Breast epithelium (tissue), 4 donors: ENCODE measurements at regions not wholly inside any gene's neighbourhood (a gene's known extent, or its start where the extent isn't known, plus 50 kb on each side); places are given as distances from the start of the nearest gene placed in this dataset.

Source experiments
- DNase-seq, 2 donors: peaks; one replicate each; pipeline ENCODE4 v3.0.0-alpha.2; 2019; ENCODE audit warnings: low spot score in 2 of 2
- H3K27ac ChIP-seq, 2 donors: fragments of 200-600 bp; sonication (generic) in 1 of 2; one replicate each; pipeline ENCODE4 v1.5.1; 2016 to 2019; ENCODE audit warnings: mild to moderate bottlenecking in 1 of 2
- H3K27me3 ChIP-seq, 2 donors: fragments of 200-600 bp; sonication (generic) in 1 of 2; one replicate each; pipeline versions ENCODE4 v1.5.1 to v1.6.0; 2017 to 2019; ENCODE audit warnings: control low read depth in 1 of 2, mild to moderate bottlenecking in 1 of 2
- H3K36me3 ChIP-seq: fragments of 200-600 bp; one replicate; pipeline ENCODE4 v1.5.1; 2019
- H3K4me1 ChIP-seq, 2 donors: fragments of 200-600 bp; sonication (generic); one replicate each; pipeline ENCODE4 v1.5.1; 2016 to 2019; ENCODE audit warnings: control low read depth in 1 of 2
- H3K4me3 ChIP-seq, 3 donors: fragments of 200-600 bp; sonication (generic); 1 replicate in 2 of 3; 2 replicates in 1 of 3; pipeline ENCODE4 v1.5.1; 2016 to 2019; ENCODE audit warnings: mild to moderate bottlenecking in 3 of 3, moderate library complexity in 2 of 3
- H3K9me3 ChIP-seq, 2 donors: fragments of 200-600 bp; sonication (generic) in 1 of 2; one replicate each; pipeline ENCODE4 v1.5.1; 2016 to 2019; ENCODE audit warnings: control low read depth in 1 of 2
- POLR2A ChIP-seq: fragments of 450-650 bp; IDR thresholded peaks from one replicate; pipeline ENCODE4 v1.6.1; 2016; ENCODE audit warnings: antibody characterized with exemption, mild to moderate bottlenecking, moderate library complexity
- POLR2AphosphoS5 ChIP-seq, 3 donors: sonication (generic); formaldehyde crosslinking; IDR thresholded peaks; one replicate each; pipeline ENCODE4 v1.6.1; 2017; ENCODE audit warnings: antibody characterized with exemption in 3 of 3
- intact Hi-C: fragments of 100-400 bp; cut with DNase I; formaldehyde crosslinking; loops from one replicate; pipeline ENCODE4 v1.15.1; 2023; ENCODE audit warnings: low total_unique reads
- TF ChIP-seq, protein P1 (sequence below), 3 donors: fragments of 450-650 bp; IDR thresholded peaks; one replicate each; pipeline ENCODE4 v1.5.1; 2016 to 2017; ENCODE audit warnings: antibody characterized with exemption in 3 of 3, mild to moderate bottlenecking in 3 of 3, moderate library complexity in 3 of 3

DNA sequence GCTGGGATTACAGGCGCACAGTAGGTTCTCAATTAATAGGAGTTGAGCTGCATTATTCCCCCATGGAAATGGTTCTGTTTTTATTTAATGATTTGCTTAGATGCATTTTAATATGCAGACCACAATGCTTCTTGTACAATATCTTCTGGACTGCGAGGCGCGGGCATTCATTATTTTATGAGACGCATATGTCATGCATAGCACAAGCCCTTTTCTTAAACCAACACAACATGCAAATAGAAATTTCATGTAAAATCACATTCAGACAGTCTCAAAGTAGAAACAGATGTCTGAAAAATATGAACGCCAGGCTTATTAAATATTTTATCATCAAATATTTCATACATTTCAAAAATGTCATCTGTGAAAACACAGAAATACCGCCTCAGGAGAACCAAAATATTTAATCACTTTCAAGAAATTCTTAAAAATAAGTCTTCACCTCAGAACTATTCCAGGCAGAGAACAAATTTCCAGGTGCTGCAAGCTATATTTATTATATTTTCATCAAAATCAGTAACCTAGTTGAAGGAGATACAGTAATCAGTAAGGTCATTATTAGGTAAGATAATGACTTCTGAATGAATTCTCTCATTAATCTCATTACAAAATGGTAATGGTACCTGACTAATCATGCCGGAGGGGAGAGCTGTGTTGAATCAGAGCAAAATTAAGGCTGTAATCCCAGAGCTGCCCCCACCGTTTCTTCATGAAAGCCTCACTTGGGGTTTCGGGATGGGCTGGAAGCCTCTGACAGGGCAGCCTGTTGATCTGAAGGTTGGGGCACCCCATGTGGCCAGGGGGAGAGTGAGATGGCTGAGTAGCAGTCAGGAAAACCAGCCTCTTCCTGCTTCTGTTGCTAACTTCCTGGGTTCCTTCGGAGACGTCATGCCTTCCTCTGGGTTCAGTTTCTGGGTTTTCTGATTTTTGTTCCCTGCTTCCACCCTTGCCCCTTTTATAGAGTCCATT lies 133.9 kb upstream of the ZNF618 start:
- Histone ChIP-seq H3K4me1 (no peaks in the 10 kb centered on the region), H3K27me3 (no peaks in the 10 kb centered on the region), H3K27ac (no peak overlapping the region), H3K36me3 (no peaks in the 10 kb centered on the region), H3K4me3 (no peak overlapping the region), H3K9me3 (no peaks in the 10 kb centered on the region)
- no peak for DNase-seq
- TF ChIP-seq POLR2A = no peak
- TF ChIP-seq, protein P1, sequence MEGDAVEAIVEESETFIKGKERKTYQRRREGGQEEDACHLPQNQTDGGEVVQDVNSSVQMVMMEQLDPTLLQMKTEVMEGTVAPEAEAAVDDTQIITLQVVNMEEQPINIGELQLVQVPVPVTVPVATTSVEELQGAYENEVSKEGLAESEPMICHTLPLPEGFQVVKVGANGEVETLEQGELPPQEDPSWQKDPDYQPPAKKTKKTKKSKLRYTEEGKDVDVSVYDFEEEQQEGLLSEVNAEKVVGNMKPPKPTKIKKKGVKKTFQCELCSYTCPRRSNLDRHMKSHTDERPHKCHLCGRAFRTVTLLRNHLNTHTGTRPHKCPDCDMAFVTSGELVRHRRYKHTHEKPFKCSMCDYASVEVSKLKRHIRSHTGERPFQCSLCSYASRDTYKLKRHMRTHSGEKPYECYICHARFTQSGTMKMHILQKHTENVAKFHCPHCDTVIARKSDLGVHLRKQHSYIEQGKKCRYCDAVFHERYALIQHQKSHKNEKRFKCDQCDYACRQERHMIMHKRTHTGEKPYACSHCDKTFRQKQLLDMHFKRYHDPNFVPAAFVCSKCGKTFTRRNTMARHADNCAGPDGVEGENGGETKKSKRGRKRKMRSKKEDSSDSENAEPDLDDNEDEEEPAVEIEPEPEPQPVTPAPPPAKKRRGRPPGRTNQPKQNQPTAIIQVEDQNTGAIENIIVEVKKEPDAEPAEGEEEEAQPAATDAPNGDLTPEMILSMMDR (IDR thresholded peaks at IDR 0.05) = no peak
- no peak for TF ChIP-seq POLR2AphosphoS5 (IDR thresholded peaks at IDR 0.05)
- intact Hi-C loops = no loop called here

DNA sequence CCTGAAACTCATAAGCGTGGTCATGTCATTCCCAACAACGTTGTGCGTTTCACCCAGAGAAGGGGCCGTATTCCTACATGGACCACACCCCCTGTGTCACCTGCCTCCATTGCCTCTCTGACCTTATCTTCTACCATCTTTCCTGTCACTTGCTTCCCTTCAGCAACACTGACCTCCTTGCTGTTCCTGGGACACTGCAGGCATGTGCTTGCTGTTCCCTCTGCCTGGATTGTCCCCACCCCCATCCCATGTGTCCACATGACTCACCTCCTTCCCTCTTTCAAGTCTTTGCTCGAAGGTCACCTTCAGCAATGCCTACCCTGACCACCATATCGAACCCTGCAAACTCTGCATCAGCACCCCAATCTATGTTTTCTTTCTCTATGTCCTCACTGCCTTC lies 133.2 kb upstream of the ZNF618 start:
- intact Hi-C loops = no loop called here
- TF ChIP-seq POLR2AphosphoS5 (IDR thresholded peaks at IDR 0.05) (no peak), POLR2A (no peak)
- TF ChIP-seq, protein P1 (IDR thresholded peaks at IDR 0.05) = no peak

DNA sequence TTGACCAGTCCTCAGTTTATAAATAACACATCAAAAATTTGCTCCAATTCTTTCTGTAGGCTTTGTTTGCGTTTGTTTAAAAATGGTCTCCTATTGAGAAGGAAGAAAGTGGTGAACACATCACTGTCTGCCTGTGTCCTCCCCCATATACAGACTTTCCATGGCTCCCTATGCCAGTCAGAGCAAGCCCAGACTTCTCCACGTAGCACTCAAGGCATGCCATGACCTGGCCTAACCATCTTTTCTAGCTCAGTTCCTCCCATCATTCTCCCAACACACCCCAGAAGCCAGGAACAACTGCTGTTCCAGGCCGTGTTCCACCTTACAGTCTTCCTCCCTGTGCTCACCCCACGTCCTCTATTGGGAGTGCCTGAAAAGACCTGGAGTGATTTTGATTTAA lies 129.6 kb upstream of the ZNF618 start:
- no peak for DNase-seq
- intact Hi-C loops = no loop called here
- Histone ChIP-seq H3K9me3 (peaks cover 0 to 21% of the 10 kb centered on the region in 2 donors), H3K36me3 (no peaks in the 10 kb centered on the region), H3K4me1 (no peaks in the 10 kb centered on the region), H3K27ac (no peak overlapping the region), H3K27me3 (no peaks in the 10 kb centered on the region), H3K4me3 (no peak overlapping the region)
- TF ChIP-seq, protein P1 (IDR thresholded peaks at IDR 0.05) = no peak
- TF ChIP-seq POLR2A (no peak), POLR2AphosphoS5 (IDR thresholded peaks at IDR 0.05) (no peak)

More for the DNA sequence above, 133.2 kb upstream of the ZNF618 start:
- Histone ChIP-seq H3K36me3 (no peaks in the 10 kb centered on the region), H3K9me3 (peaks cover 0 to 7% of the 10 kb centered on the region in 2 donors), H3K27me3 (no peaks in the 10 kb centered on the region), H3K4me3 (no peak overlapping the region), H3K27ac (no peak overlapping the region), H3K4me1 (no peaks in the 10 kb centered on the region)
- no peak for DNase-seq

DNA sequence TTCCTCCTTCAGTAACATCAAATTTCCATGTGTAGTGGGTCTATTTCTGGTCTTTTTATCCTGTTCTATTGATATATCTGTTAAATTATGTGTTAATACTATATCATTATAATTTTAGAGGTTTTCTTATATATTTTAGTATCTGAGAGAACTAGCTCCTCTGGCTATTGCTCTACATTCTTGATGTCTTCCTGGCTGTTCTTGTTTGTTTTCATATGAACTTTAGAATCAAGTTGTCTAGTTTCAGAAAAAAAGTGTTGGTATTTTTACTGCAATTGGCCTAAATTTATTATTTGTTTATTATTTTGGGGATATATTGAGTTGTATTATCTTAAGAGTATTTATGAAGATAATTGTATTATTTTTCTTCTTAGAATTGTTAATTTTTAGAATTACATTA lies 128.0 kb upstream of the ZNF618 start:
- intact Hi-C loops = no loop called here
- TF ChIP-seq, protein P1 (IDR thresholded peaks at IDR 0.05) = no peak
- TF ChIP-seq POLR2AphosphoS5 (IDR thresholded peaks at IDR 0.05) = no peak
- no peak for TF ChIP-seq POLR2A

DNA sequence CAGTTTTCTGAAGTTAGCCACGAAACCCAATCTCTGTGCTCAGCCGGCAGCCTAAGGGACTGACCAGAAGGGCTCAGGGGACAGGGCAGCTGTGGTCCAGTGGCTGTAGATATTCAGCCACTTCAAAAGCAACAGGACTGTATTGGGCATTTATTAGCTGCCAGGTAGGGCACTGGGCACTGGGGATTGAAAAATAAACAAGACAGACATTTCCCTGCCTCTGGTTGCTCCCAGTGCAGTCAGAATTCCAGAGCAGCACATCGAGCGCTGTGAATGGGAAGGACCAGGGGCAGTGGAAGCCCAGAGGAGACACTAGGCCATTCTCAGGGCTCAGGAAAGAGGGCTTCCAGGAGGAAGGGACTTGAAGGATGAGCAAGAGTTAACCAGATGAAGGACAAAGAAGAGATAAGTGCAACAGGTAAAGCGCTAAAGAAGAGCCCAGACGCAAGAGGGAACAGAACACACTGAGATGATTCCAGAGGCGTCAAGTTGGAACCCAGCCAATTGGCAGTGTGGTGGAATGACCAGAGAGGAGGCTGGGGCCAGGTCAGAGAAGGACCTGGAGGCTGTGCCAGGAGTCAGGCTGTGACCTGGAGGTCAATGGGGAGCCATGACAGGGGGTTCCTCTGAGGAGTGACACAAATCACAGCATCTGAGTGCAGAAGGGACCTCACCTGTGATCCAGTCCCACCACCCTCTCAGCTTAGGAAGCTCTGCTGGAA lies 122.5 kb upstream of the ZNF618 start:
- no peaks in the 10 kb centered on the region for H3K36me3 ChIP-seq
- H3K27me3 ChIP-seq = no peaks in the 10 kb centered on the region
- DNase-seq = no peak
- no peaks in the 10 kb centered on the region for H3K4me1 ChIP-seq
- H3K4me3 ChIP-seq = no peak overlapping the region
- no peak overlapping the region for H3K27ac ChIP-seq
- intact Hi-C loops = no loop called here
- H3K9me3 ChIP-seq = peaks cover 0 to 8% of the 10 kb centered on the region in 2 donors
- TF ChIP-seq, protein P1 (IDR thresholded peaks at IDR 0.05) = no peak
- TF ChIP-seq POLR2A = no peak
- no peak for TF ChIP-seq POLR2AphosphoS5 (IDR thresholded peaks at IDR 0.05)

More for the DNA sequence above, 128.0 kb upstream of the ZNF618 start:
- Histone ChIP-seq H3K36me3 (no peaks in the 10 kb centered on the region), H3K4me1 (no peaks in the 10 kb centered on the region), H3K27me3 (no peaks in the 10 kb centered on the region), H3K9me3 (peaks cover 0 to 21% of the 10 kb centered on the region in 2 donors), H3K27ac (no peak overlapping the region), H3K4me3 (no peak overlapping the region)
- no peak for DNase-seq
